Right lobe of liver (tissue), 6 donors: ENCODE measurements at regions not wholly inside any gene's neighbourhood (a gene's known extent, or its start where the extent isn't known, plus 50 kb on each side); places are given as distances from the start of the nearest gene placed in this dataset.

Experiments used
- ATAC-seq, 4 donors: fragments of 200-7000 bp; cut with Tn5 transposase; one replicate each; pipeline ENCODE4 v1.9.1; 2020; ENCODE audit warnings: mild to moderate bottlenecking in 4 of 4, moderate library complexity in 4 of 4
- DNase-seq, 3 donors: peaks; one replicate each; pipeline ENCODE4 v3.0.0-alpha.2; 2020
- H3K27ac ChIP-seq, 3 donors: fragments of 200-600 bp; one replicate each; pipeline ENCODE4 v1.8.0; 2022
- H3K27me3 ChIP-seq, 2 donors: fragments of 200-600 bp; one replicate each; pipeline ENCODE4 v1.8.0; 2022
- H3K36me3 ChIP-seq, 4 donors: fragments of 200-600 bp; sonication (generic) in 1 of 4; one replicate each; pipeline versions ENCODE4 v1.5.1 to v1.8.0; 2017 to 2022; ENCODE audit warnings: control low read depth in 1 of 4
- H3K4me1 ChIP-seq, 4 donors: fragments of 200-600 bp; sonication (generic) in 1 of 4; one replicate each; pipeline versions ENCODE4 v1.5.1 to v1.8.0; 2017 to 2022; ENCODE audit warnings: control low read depth in 1 of 4
- H3K4me3 ChIP-seq, 3 donors: fragments of 200-600 bp; one replicate each; pipeline ENCODE4 v1.8.0; 2022
- H3K9me3 ChIP-seq, 4 donors: fragments of 200-600 bp; sonication (generic) in 1 of 4; one replicate each; pipeline versions ENCODE4 v1.5.1 to v1.8.0; 2017 to 2022; ENCODE audit warnings: control low read depth in 1 of 4
- POLR2A ChIP-seq: fragments of 450-650 bp; IDR thresholded peaks from one replicate; pipeline ENCODE4 v1.6.1; 2017; ENCODE audit warnings: antibody characterized with exemption, mild to moderate bottlenecking
- WGBS: methylation state at CpG from one replicate; pipeline ENCODE4 v1.1.6; 2018; ENCODE audit warnings: low coverage, low lambda C conversion rate; ENCODE audit not compliant: insufficient coverage; ENCODE audit errors: missing lambda C conversion rate; 5-methylcytosine and 5-hydroxymethylcytosine counted together
- intact Hi-C, 2 donors: fragments of 100-400 bp; cut with DNase I; formaldehyde crosslinking; loops; one replicate each; pipeline versions ENCODE4 v1.11.2 to v1.14.1; 2022
- TF ChIP-seq, protein P1 (sequence below), 4 donors: fragments of 200-600 bp in 3 of 4; fragments of 450-650 bp in 1 of 4; IDR thresholded peaks; one replicate each; pipeline versions ENCODE4 v1.5.1 to v1.8.0; 2016 to 2022; ENCODE audit warnings: antibody characterized with exemption in 4 of 4, mild to moderate bottlenecking in 2 of 4
- donor health status: DM: no; HTN: yes; CAD: no.
- donor health status: DM: no; HTN: no; CAD: no.
- donor health status: DM: no; HTN: no; CAD: no.
- donor health status: DM: no; HTN: yes; CAD: no.
- donor health status: DM: no; HTN: yes; CAD: no.

DNA sequence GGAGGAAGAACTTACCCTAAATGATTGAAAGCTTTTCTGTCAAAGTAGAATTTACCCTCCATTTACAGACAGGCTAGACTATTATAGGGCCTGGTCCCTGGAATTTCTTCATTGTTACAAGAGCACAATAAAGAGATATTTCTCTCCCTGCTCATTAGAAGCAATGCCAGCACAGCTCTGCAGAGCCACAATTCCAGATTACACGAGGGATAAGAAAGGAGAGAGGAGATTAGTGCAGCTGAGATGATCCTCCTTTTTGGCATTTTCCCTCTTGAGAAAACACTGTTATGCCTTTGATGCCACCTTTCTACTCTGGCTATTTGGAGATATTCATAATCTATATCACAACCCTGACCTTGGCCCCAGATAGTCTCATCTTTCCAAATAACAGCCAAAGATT is 1119.5 kb upstream of the TMPRSS15 start:
- Histone ChIP-seq H3K27ac (no peak overlapping the region), H3K4me3 (no peak overlapping the region), H3K9me3 (no peaks in the 10 kb centered on the region), H3K27me3 (no peaks in the 10 kb centered on the region), H3K4me1 (no peaks in the 10 kb centered on the region), H3K36me3 (no peaks in the 10 kb centered on the region)
- intact Hi-C loops, result no loop called here
- TF ChIP-seq POLR2A, result no peak
- TF ChIP-seq, protein P1, sequence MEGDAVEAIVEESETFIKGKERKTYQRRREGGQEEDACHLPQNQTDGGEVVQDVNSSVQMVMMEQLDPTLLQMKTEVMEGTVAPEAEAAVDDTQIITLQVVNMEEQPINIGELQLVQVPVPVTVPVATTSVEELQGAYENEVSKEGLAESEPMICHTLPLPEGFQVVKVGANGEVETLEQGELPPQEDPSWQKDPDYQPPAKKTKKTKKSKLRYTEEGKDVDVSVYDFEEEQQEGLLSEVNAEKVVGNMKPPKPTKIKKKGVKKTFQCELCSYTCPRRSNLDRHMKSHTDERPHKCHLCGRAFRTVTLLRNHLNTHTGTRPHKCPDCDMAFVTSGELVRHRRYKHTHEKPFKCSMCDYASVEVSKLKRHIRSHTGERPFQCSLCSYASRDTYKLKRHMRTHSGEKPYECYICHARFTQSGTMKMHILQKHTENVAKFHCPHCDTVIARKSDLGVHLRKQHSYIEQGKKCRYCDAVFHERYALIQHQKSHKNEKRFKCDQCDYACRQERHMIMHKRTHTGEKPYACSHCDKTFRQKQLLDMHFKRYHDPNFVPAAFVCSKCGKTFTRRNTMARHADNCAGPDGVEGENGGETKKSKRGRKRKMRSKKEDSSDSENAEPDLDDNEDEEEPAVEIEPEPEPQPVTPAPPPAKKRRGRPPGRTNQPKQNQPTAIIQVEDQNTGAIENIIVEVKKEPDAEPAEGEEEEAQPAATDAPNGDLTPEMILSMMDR (IDR thresholded peaks at IDR 0.05), result no peak
- DNase-seq (no peak), ATAC-seq (no peak)
- WGBS, result 70% methylated on average over 1 of the region's 1 CpG

GRCh38 chr21:19523746-19524145 is 1120.2 kb upstream of the TMPRSS15 start:
- no peak for DNase-seq
- intact Hi-C loops, result no loop called here
- Histone ChIP-seq H3K9me3 (no peaks in the 10 kb centered on the region), H3K4me1 (no peaks in the 10 kb centered on the region), H3K27ac (no peak overlapping the region), H3K27me3 (no peaks in the 10 kb centered on the region), H3K4me3 (no peak overlapping the region), H3K36me3 (no peaks in the 10 kb centered on the region)
- no peak for ATAC-seq
- TF ChIP-seq, protein P1 (IDR thresholded peaks at IDR 0.05), result no peak
- no peak for TF ChIP-seq POLR2A
- WGBS, result 93% methylated on average over 2 of the region's 2 CpGs

GRCh38 chr21:19529031-19529430 is 1125.4 kb upstream of the TMPRSS15 start:
- Histone ChIP-seq H3K9me3 (no peaks in the 10 kb centered on the region), H3K36me3 (no peaks in the 10 kb centered on the region), H3K4me1 (no peaks in the 10 kb centered on the region), H3K27ac (no peak overlapping the region), H3K4me3 (no peak overlapping the region), H3K27me3 (no peaks in the 10 kb centered on the region)
- WGBS, result 26% methylated on average over 1 of the region's 1 CpG
- TF ChIP-seq POLR2A, result no peak
- TF ChIP-seq, protein P1 (IDR thresholded peaks at IDR 0.05), result no peak
- intact Hi-C loops, result no loop called here
- ATAC-seq (no peak), DNase-seq (no peak)

- Histone ChIP-seq H3K4me1 (no peaks in the 10 kb centered on the region), H3K9me3 (no peaks in the 10 kb centered on the region), H3K27me3 (no peaks in the 10 kb centered on the region), H3K27ac (no peak overlapping the region), H3K36me3 (no peaks in the 10 kb centered on the region), H3K4me3 (no peak overlapping the region)
- no peak for TF ChIP-seq POLR2A
- TF ChIP-seq, protein P1 (IDR thresholded peaks at IDR 0.05), result no peak
- 63% methylated on average over 2 of the region's 3 CpGs for WGBS
- intact Hi-C loops, result no loop called here
- DNase-seq, result no peak
- ATAC-seq, result no peak
Measured at GRCh38 chr21:19535356-19535755, 1131.8 kb upstream of the TMPRSS15 start.

DNA sequence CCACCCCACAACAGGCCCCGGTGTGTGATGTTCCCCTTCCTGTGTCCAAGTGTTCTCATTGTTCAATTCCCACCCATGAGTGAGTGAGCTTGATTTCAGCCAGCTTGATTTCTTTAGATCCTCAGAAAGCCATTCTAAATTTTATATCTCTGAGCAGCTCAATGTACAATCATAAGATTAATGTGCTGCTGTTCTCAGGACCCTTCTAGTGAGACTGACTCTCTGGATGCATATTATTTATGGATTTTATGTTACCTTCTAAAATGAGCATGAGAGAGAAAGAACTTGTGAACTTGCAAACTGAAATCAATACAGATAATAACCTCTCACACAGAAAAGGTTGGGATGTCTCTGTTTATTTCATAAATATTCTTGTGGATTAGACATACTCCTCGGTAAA is 1133.5 kb upstream of the TMPRSS15 start:
- Histone ChIP-seq H3K27ac (no peak overlapping the region), H3K4me1 (no peaks in the 10 kb centered on the region), H3K36me3 (no peaks in the 10 kb centered on the region), H3K4me3 (no peak overlapping the region), H3K27me3 (no peaks in the 10 kb centered on the region), H3K9me3 (no peaks in the 10 kb centered on the region)
- no peak for ATAC-seq
- intact Hi-C loops, result no loop called here
- 63% methylated on average over 2 of the region's 2 CpGs for WGBS
- TF ChIP-seq, protein P1 (IDR thresholded peaks at IDR 0.05), result no peak
- no peak for TF ChIP-seq POLR2A
- DNase-seq, result no peak
